Neural cell (in vitro differentiated cells): ENCODE measurements at regions not wholly inside any gene's neighbourhood (a gene's known extent, or its start where the extent isn't known, plus 50 kb on each side); places are given as distances from the start of the nearest gene placed in this dataset.

Source experiments
- H2AFZ ChIP-seq: fragments of 200-600, 300-800 bp; sonication (generic), shearing (Covaris generic); 2 replicates; pipeline ENCODE4 v1.6.0; 2014; ENCODE audit warnings: low read depth, mild to moderate bottlenecking, antibody characterized with exemption, low read length, moderate library complexity
- H3F3A ChIP-seq: fragments of 200-600 bp; shearing (Covaris generic); 2 replicates; pipeline ENCODE4 v1.6.1; 2016; ENCODE audit warnings: mild to moderate bottlenecking, moderate library complexity, mixed read lengths, antibody characterized with exemption, low read length; ENCODE audit not compliant: insufficient read depth, poor library complexity, severe bottlenecking
- H3K27ac ChIP-seq: fragments of 200-600, 300-800 bp; sonication (generic), shearing (Covaris generic); 2 replicates; pipeline ENCODE4 v1.5.1; 2014; ENCODE audit warnings: mild to moderate bottlenecking, low read length, moderate library complexity
- H3K27me3 ChIP-seq: fragments of 300-800, 200-600 bp; sonication (generic), shearing (Covaris generic); 2 replicates; pipeline ENCODE4 v1.6.0; 2014; ENCODE audit warnings: mild to moderate bottlenecking, low read depth, low read length, moderate library complexity; ENCODE audit not compliant: insufficient read depth
- H3K36me3 ChIP-seq: fragments of 300-800, 200-600 bp; sonication (generic), shearing (Covaris generic); 2 replicates; pipeline ENCODE4 v1.5.1; 2014; ENCODE audit warnings: mild to moderate bottlenecking, antibody characterized with exemption, low read length, moderate library complexity; ENCODE audit not compliant: insufficient read depth
- H3K4me2 ChIP-seq: fragments of 300-800, 200-600 bp; sonication (generic), shearing (Covaris generic); 2 replicates; pipeline ENCODE4 v1.6.0; 2014; ENCODE audit warnings: mild to moderate bottlenecking, low read length
- H3K4me3 ChIP-seq: fragments of 300-800, 200-600 bp; sonication (generic), shearing (Covaris generic); 2 replicates; pipeline ENCODE4 v1.5.1; 2014; ENCODE audit warnings: mild to moderate bottlenecking, low read length, moderate library complexity
- H3K79me2 ChIP-seq: fragments of 200-600 bp; shearing (Covaris generic); replicated peaks from 2 replicates; pipeline ENCODE4 v1.6.0; 2014; ENCODE audit warnings: mild to moderate bottlenecking, low read length, moderate library complexity; ENCODE audit not compliant: insufficient read depth
- H3K9ac ChIP-seq: fragments of 300-800, 200-600 bp; sonication (generic), shearing (Covaris generic); 2 replicates; pipeline ENCODE4 v1.6.1; 2016; ENCODE audit warnings: mild to moderate bottlenecking, low read length, mixed read lengths
- H3K9me2 ChIP-seq: fragments of 200-600 bp; shearing (Covaris generic); 2 replicates; pipeline ENCODE4 v1.6.1; 2016; ENCODE audit warnings: mild to moderate bottlenecking, low read length, mixed read lengths; ENCODE audit not compliant: insufficient read depth
- H3K9me3 ChIP-seq: fragments of 200-600, 300-800 bp; sonication (generic), shearing (Covaris generic); 2 replicates; pipeline ENCODE4 v1.6.1; 2016; ENCODE audit warnings: mild to moderate bottlenecking, mixed run types, low read length, moderate library complexity, mixed read lengths
- H4K20me1 ChIP-seq: fragments of 200-600 bp; shearing (Covaris generic); 2 replicates; pipeline ENCODE4 v1.6.1; 2016; ENCODE audit warnings: mild to moderate bottlenecking, mixed run types; ENCODE audit not compliant: insufficient read depth
- CTCF ChIP-seq: fragments of 450-650 bp; IDR thresholded peaks from 2 replicates; pipeline ENCODE4 v1.5.1; 2014; ENCODE audit warnings: antibody characterized with exemption, mild to moderate bottlenecking, moderate library complexity; ENCODE audit not compliant: poor library complexity, severe bottlenecking
- EP300 ChIP-seq: fragments of 450-650 bp; conservative IDR thresholded peaks from 2 replicates; pipeline ENCODE4 v1.6.1; 2014; ENCODE audit warnings: antibody characterized with exemption, mild to moderate bottlenecking, moderate library complexity; ENCODE audit not compliant: poor library complexity, severe bottlenecking
- EZH2 ChIP-seq: fragments of 200-600, 300-800 bp; shearing (Covaris generic), sonication (generic); IDR thresholded peaks from 2 replicates; pipeline ENCODE4 v1.6.1; 2014; ENCODE audit warnings: antibody characterized with exemption, low read length, borderline replicate concordance, mild to moderate bottlenecking; ENCODE audit not compliant: insufficient read depth, poor library complexity, severe bottlenecking
- MXI1 ChIP-seq: fragments of 450-650 bp; conservative IDR thresholded peaks from 2 replicates; pipeline ENCODE4 v1.6.1; 2014; ENCODE audit warnings: antibody characterized with exemption, mild to moderate bottlenecking; ENCODE audit not compliant: poor library complexity, severe bottlenecking
- POLR2AphosphoS5 ChIP-seq: IDR thresholded peaks from 2 replicates; pipeline ENCODE4 v1.6.1; 2012
- RAD21 ChIP-seq: fragments of 450-650 bp; conservative IDR thresholded peaks from 2 replicates; pipeline ENCODE4 v1.6.1; 2014; ENCODE audit warnings: antibody characterized with exemption, mild to moderate bottlenecking, moderate library complexity
- REST ChIP-seq: IDR thresholded peaks from 2 replicates; pipeline ENCODE4 v1.6.1; 2012; ENCODE audit warnings: borderline replicate concordance
- SMC3 ChIP-seq: fragments of 450-650 bp; conservative IDR thresholded peaks from 2 replicates; pipeline ENCODE4 v1.6.1; 2014; ENCODE audit warnings: antibody characterized with exemption, mild to moderate bottlenecking, moderate library complexity; ENCODE audit not compliant: poor library complexity
- TAF1 ChIP-seq: IDR thresholded peaks from 2 replicates; pipeline ENCODE4 v1.6.1; 2012; ENCODE audit warnings: low read depth

- no peak overlapping the region for H3K4me3 ChIP-seq
- H3K4me2 ChIP-seq: no peak overlapping the region
- H3K79me2 ChIP-seq: no peaks in the 10 kb centered on the region
- no peak overlapping the region for H2AFZ ChIP-seq
- no peaks in the 10 kb centered on the region for H3F3A ChIP-seq
- no peaks in the 10 kb centered on the region for H3K36me3 ChIP-seq
- H3K27ac ChIP-seq: no peak overlapping the region
- TF ChIP-seq EP300 (no peak), CTCF (no peak), RAD21 (no peak), POLR2AphosphoS5 (no peak), EZH2 (no peak), SMC3 (no peak), REST (no peak), TAF1 (no peak), MXI1 (no peak)
- no peak overlapping the region for H3K9ac ChIP-seq
- H3K9me3 ChIP-seq: no peaks in the 10 kb centered on the region
- H4K20me1 ChIP-seq: no peaks in the 10 kb centered on the region
- H3K27me3 ChIP-seq: no peaks in the 10 kb centered on the region
- H3K9me2 ChIP-seq: no peaks in the 10 kb centered on the region
Observed at GRCh38 chr16:55151561-55152305, 172.3 kb upstream of the IRX6 start.

- Histone ChIP-seq H3K27me3 (no peaks in the 10 kb centered on the region), H3K9me3 (no peaks in the 10 kb centered on the region), H3K36me3 (no peaks in the 10 kb centered on the region), H4K20me1 (no peaks in the 10 kb centered on the region), H3K79me2 (no peaks in the 10 kb centered on the region), H3K4me2 (no peak overlapping the region), H3K9ac (no peak overlapping the region), H3K4me3 (no peak overlapping the region), H3K27ac (no peak overlapping the region), H3F3A (no peaks in the 10 kb centered on the region), H3K9me2 (no peaks in the 10 kb centered on the region), H2AFZ (no peak overlapping the region)
- no peak for TF ChIP-seq POLR2AphosphoS5
- no peak for TF ChIP-seq CTCF
- TF ChIP-seq EP300: no peak
- TF ChIP-seq REST: no peak
- TF ChIP-seq RAD21: no peak
- no peak for TF ChIP-seq TAF1
- no peak for TF ChIP-seq MXI1
- TF ChIP-seq SMC3: no peak
- no peak for TF ChIP-seq EZH2
Observed at GRCh38 chr16:55152875-55153390, 171.1 kb upstream of the IRX6 start.
